ENCODE measurements at regions not wholly inside any gene's neighbourhood (a gene's known extent, or its start where the extent isn't known, plus 50 kb on each side); places are given as distances from the start of the nearest gene placed in this dataset.

- Histone ChIP-seq H3K4me2 (ENCODE audit: control insufficient read depth, extremely low read depth, insufficient read depth, low read depth, low read length) (peak overlapping the region; percentile 68), H2AFZ (ENCODE audit: control insufficient read depth, low read length) (peak overlapping the region; percentile 25), H3K9ac (ENCODE audit: control insufficient read depth, extremely low read depth, insufficient read depth, low read length) (peak overlapping the region; percentile 14), H3K9me3 (ENCODE audit: control insufficient read depth, low read depth, low read length) (no peaks in the 10 kb centered on the region), H3K79me2 (ENCODE audit: control insufficient read depth, insufficient read depth, low read length) (no peaks in the 10 kb centered on the region), H3K27me3 (ENCODE audit: control insufficient read depth, extremely low read depth, insufficient read depth, low read length) (no peaks in the 10 kb centered on the region), H3K9me1 (ENCODE audit: control insufficient read depth, extremely low read depth, insufficient read depth, low read length) (no peaks in the 10 kb centered on the region), H3K27ac (ENCODE audit: control insufficient read depth, insufficient read depth, low read length) (peak overlapping the region; percentile 78), H3K36me3 (ENCODE audit: control insufficient read depth in 2 of 2, extremely low read depth in 1 of 2, insufficient read depth in 2 of 2, low read length in 2 of 2) (no peaks in the 10 kb centered on the region), H3K4me3 (ENCODE audit: control insufficient read depth in 2 of 3, extremely low read depth in 1 of 3, insufficient read depth in 2 of 3, low read depth in 1 of 3, low read length in 3 of 3) (peak overlapping the region in 1 of 3 experiments; percentile 51), H4K20me1 (ENCODE audit: control insufficient read depth, extremely low read depth, insufficient read depth, low read length) (no peaks in the 10 kb centered on the region), H3K4me1 (ENCODE audit: control insufficient read depth, extremely low read depth, insufficient read depth, low read length) (peaks cover 37% of the 10 kb centered on the region)
- DNase-seq (ENCODE audit: low read depth, low spot score) (no peak), FAIRE-seq (peak; percentile 86)
- dilution Hi-C loops (cut with MboI; ENCODE audit: extremely low pct_ligation_motif_present, low sequenced_read_pairs), result no loop called here
- TF ChIP-seq EZH2 (IDR thresholded peaks at IDR 0.05; ENCODE audit: low read length), result no peak
- TF ChIP-seq, protein P1, sequence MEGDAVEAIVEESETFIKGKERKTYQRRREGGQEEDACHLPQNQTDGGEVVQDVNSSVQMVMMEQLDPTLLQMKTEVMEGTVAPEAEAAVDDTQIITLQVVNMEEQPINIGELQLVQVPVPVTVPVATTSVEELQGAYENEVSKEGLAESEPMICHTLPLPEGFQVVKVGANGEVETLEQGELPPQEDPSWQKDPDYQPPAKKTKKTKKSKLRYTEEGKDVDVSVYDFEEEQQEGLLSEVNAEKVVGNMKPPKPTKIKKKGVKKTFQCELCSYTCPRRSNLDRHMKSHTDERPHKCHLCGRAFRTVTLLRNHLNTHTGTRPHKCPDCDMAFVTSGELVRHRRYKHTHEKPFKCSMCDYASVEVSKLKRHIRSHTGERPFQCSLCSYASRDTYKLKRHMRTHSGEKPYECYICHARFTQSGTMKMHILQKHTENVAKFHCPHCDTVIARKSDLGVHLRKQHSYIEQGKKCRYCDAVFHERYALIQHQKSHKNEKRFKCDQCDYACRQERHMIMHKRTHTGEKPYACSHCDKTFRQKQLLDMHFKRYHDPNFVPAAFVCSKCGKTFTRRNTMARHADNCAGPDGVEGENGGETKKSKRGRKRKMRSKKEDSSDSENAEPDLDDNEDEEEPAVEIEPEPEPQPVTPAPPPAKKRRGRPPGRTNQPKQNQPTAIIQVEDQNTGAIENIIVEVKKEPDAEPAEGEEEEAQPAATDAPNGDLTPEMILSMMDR (optimal IDR thresholded peaks at IDR 0.05 in 1 of 3, IDR thresholded peaks at IDR 0.05 in 1 of 3, conservative IDR thresholded peaks at IDR 0.05 in 1 of 3; ENCODE audit: extremely low read depth in 1 of 3, insufficient read depth in 2 of 3, low read length in 3 of 3), result no peak
Observed at GRCh38 chr13:74452176-74452575, 318.0 kb upstream of the KLF12 start.

- Histone ChIP-seq H3K9me1 (ENCODE audit: control insufficient read depth, extremely low read depth, insufficient read depth, low read length) (no peaks in the 10 kb centered on the region), H3K27me3 (ENCODE audit: control insufficient read depth, extremely low read depth, insufficient read depth, low read length) (no peaks in the 10 kb centered on the region), H3K36me3 (ENCODE audit: control insufficient read depth in 2 of 2, extremely low read depth in 1 of 2, insufficient read depth in 2 of 2, low read length in 2 of 2) (no peaks in the 10 kb centered on the region), H3K4me1 (ENCODE audit: control insufficient read depth, extremely low read depth, insufficient read depth, low read length) (peaks cover 37% of the 10 kb centered on the region), H3K4me3 (ENCODE audit: control insufficient read depth in 2 of 3, extremely low read depth in 1 of 3, insufficient read depth in 2 of 3, low read depth in 1 of 3, low read length in 3 of 3) (no peak overlapping the region), H3K79me2 (ENCODE audit: control insufficient read depth, insufficient read depth, low read length) (no peaks in the 10 kb centered on the region), H3K9me3 (ENCODE audit: control insufficient read depth, low read depth, low read length) (no peaks in the 10 kb centered on the region), H4K20me1 (ENCODE audit: control insufficient read depth, extremely low read depth, insufficient read depth, low read length) (no peaks in the 10 kb centered on the region), H3K9ac (ENCODE audit: control insufficient read depth, extremely low read depth, insufficient read depth, low read length) (peak overlapping the region; percentile 54), H3K4me2 (ENCODE audit: control insufficient read depth, extremely low read depth, insufficient read depth, low read depth, low read length) (peak overlapping the region; percentile 68), H3K27ac (ENCODE audit: control insufficient read depth, insufficient read depth, low read length) (peak overlapping the region; percentile 78), H2AFZ (ENCODE audit: control insufficient read depth, low read length) (peak overlapping the region; percentile 80)
- dilution Hi-C loops (cut with MboI; ENCODE audit: extremely low pct_ligation_motif_present, low sequenced_read_pairs), result no loop called here
- FAIRE-seq, result peak; percentile 79
- DNase-seq (ENCODE audit: low read depth, low spot score), result no peak
- TF ChIP-seq, protein P1 (optimal IDR thresholded peaks at IDR 0.05 in 1 of 3, IDR thresholded peaks at IDR 0.05 in 1 of 3, conservative IDR thresholded peaks at IDR 0.05 in 1 of 3; ENCODE audit: extremely low read depth in 1 of 3, insufficient read depth in 2 of 3, low read length in 3 of 3), result no peak
- TF ChIP-seq EZH2 (IDR thresholded peaks at IDR 0.05; ENCODE audit: low read length), result no peak
Observed at GRCh38 chr13:74450964-74451363, 316.8 kb upstream of the KLF12 start.
